ENCODE measurements at regions not wholly inside any gene's neighbourhood (a gene's known extent, or its start where the extent isn't known, plus 50 kb on each side); places are given as distances from the start of the nearest gene placed in this dataset.

DNA sequence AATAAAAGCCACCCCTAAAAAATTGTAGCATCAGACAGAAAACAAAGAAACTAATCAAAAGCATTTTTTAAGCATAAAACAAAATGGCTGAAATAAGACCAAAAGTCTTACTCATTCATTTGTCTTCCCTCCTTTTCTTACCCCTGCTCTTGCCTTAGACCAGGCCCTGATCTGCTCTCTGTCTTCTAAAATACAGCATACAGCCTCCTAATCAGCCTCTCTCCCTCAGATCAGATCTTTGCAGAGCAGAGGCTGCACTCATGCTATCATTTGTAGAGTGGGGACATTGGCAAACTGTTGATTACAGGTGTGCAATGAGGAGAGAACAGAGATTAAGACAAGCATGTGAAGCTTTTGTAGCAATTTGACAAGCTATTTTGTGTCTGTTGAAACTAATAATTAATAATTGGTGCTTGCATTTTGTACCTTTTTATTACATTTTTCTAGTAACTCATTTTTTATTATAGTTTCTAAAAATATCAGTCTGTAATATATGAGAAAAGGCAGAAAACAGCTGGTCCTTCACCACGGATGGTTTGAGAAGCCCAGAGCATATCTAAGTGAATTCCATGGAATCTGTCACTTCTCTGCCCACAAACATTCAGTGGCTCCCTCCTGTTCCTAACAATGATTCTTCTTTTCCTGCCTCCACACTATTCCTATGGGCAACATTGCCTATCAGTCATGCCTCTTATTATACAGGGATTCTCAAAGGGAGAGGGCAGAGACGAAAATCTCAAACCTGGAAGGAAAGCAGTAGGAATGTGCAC, 286.2 kb upstream of the STT3B start:
- TF ChIP-seq POLR2A (IDR thresholded peaks at IDR 0.05) (no peak), POLR2AphosphoS5 (IDR thresholded peaks at IDR 0.05) (no peak)
- TF ChIP-seq, protein P1, sequence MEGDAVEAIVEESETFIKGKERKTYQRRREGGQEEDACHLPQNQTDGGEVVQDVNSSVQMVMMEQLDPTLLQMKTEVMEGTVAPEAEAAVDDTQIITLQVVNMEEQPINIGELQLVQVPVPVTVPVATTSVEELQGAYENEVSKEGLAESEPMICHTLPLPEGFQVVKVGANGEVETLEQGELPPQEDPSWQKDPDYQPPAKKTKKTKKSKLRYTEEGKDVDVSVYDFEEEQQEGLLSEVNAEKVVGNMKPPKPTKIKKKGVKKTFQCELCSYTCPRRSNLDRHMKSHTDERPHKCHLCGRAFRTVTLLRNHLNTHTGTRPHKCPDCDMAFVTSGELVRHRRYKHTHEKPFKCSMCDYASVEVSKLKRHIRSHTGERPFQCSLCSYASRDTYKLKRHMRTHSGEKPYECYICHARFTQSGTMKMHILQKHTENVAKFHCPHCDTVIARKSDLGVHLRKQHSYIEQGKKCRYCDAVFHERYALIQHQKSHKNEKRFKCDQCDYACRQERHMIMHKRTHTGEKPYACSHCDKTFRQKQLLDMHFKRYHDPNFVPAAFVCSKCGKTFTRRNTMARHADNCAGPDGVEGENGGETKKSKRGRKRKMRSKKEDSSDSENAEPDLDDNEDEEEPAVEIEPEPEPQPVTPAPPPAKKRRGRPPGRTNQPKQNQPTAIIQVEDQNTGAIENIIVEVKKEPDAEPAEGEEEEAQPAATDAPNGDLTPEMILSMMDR (IDR thresholded peaks at IDR 0.05), result no peak

All from breast epithelium (tissue), 3 donors.